GM19438 (cell line): ENCODE measurements at regions not wholly inside any gene's neighbourhood (a gene's known extent, or its start where the extent isn't known, plus 50 kb on each side); places are given as distances from the start of the nearest gene placed in this dataset.
A peak's percentile ranks its signal among the peaks of the same experiment; 100 is the strongest.
"Not testable (repeated sequence)": the region's sequence is repeated elsewhere in the genome, so short reads cannot be mapped to it uniquely, and the experiment has no call there.

ENCODE experiments used
- ATAC-seq: cut with Tn5 transposase; IDR thresholded peaks from one replicate; pipeline ENCODE4 v1.9.1; 2021; ENCODE audit warnings: low read depth; ENCODE audit not compliant: unreplicated experiment

DNA sequence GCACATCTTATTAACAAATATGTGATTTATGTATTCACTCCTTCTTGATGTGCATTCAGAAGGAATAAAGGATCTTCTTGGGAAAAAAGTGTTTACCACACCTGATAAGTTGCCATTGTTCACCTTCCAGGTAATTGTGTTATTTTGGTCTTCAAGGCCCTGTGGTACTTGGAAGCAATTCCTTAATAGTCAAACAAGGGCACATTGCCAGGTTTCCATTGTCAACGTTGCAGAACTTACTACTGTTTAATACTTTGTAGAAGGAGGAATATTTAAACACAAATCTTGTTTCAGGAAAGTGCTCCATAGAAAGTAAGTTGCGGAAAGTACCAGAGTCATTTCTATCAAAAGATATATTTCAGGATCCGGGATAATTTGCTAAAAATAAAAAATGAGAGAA lies 129.5 kb upstream of the SGK1 start:
- no peak for ATAC-seq

DNA sequence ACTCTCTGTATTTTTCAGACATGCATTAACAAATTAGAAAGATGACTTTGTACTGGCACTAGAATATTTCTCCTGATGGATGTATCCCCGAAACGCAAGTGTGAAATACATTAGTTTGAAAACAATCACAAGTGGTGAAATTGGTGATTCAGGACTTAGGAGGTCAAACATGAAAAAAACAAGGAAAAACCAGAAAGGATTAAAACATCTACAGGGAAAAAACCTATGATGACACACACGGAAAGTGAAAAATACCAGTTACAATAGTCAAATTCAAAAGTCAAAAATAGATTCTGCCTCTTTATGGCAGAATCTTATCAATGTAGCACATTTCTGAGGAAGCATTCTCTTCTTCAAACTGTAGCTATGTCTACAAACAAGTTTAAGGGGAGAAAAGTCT lies 129.0 kb upstream of the SGK1 start:
- no peak for ATAC-seq

DNA sequence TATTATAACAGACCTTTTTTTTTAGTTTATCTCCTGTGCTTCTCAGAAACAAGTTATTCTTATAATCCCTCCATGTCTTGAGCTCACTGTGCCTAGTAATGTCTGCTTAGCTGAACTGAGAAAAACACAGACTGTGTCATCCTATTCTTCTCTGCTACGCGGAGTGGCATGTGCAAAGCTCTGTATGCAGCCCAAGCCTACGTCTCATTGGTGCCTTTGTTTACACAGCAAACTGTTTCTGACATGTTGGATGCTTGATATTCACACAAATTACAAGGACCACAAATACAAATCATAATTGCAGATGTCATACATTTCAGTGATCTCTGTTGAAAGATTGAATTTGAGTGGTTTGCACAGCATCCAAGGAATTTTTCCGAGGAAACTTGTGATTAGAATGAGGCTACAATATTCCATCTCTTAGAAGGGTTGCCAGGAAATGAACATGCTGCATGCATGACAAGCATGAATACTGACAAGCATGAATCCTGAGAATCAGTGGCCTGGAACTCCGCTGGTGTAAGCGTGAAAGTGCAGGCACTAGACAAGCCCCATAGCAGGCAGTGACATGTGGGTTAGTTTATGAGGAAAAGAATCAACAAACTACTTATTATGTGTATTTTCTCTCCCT lies 128.4 kb upstream of the SGK1 start:
- ATAC-seq: no peak

DNA sequence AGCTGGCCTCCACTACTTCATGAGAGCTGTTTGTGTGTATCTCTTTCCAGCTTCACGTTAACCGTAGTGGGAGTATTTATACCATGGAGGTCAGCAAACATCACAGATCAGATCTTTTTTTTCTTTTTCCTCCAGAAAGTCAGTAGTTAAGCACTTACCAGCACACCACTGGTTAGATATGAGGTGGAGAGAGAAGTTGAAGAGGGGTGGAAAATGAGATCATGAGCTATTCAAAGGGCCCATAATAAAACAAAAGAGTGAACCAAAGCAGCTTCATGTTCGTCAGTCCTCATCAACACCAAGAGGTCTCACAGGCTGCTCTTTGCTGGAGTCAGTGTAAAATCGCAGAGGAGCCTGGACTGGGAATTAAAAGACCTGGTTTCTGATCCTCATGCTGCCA lies 125.1 kb upstream of the SGK1 start:
- no peak for ATAC-seq

- ATAC-seq: no peak
Observed at GRCh38 chr6:134442073-134442472, 124.2 kb upstream of the SGK1 start.

GRCh38 chr6:134438837-134439236 lies 120.9 kb upstream of the SGK1 start:
- ATAC-seq: no peak

- no peak for ATAC-seq
Observed at GRCh38 chr6:134437376-134437775, 119.5 kb upstream of the SGK1 start.

GRCh38 chr6:134436950-134437349 lies 119.0 kb upstream of the SGK1 start:
- no peak for ATAC-seq

DNA sequence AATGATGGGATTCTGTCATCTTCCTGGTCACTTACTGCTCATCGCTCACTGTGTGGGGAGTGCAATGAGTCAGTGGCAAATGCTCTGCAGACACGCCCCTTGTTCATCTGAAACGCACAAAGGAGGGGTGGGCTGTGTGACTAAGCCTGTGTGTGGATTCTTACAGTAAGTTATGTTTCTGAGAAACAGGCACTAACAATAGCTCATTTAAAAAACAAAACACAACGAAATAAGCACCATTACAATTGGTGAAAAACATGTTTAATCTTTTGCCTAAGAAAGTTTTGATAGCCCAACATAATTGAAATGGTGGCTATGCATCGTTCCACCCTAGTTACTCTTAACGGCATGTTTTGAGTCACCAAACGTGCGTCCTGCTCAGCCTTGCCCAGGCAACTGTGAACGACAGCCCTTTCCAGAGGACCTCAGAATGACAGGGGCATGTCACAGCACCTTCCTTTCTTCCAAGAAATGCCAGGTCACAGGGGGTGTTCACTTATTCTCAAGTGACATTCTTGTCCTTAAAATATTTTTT lies 118.4 kb upstream of the SGK1 start:
- ATAC-seq: peak; percentile 90

DNA sequence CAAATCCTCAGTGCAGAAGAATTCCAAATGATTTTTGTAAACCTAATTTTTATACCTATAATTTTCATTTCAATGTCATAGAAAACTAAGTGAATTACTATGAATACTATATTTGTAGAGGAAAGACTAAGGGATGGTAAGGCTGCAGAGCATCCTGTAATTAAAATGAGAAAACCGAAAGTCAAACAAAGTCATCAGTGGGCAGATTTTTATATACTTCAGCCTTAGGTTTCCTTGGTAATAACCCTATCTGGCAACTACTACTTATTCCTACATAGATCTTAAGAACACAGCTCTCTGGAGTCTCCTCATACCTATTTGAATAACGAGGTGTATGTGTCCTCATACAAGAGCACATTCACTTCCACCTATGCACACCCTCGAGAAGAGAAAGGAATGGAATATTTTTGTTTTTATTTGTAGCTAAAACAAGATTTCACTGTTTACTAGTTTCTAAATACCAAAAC lies 117.9 kb upstream of the SGK1 start:
- ATAC-seq: peak; percentile 19

- ATAC-seq: no peak
Observed at GRCh38 chr6:134434019-134434942, 116.4 kb upstream of the SGK1 start.

DNA sequence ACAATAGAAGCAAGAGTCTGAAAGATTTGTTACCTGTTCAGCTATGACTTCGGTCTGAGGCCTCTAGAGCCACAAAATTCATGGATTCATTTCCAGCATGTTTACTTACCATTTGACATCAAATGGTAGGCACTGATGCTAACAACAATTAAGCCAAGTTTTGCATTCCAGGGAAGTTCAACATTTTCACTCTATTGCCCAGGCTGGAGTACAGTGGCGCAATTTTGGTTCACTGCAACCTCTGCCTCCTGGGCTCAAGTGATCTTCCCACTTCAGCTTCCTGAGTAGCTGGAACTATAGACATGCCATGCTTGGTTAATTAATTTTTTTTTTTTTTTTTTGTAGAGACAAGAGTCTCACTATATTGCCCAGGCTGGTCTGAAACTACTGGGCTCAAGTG lies 114.1 kb upstream of the SGK1 start:
- ATAC-seq: no peak

- ATAC-seq: no peak
Observed at GRCh38 chr6:134431421-134431859, 113.5 kb upstream of the SGK1 start.

GRCh38 chr6:134429861-134430380 lies 112.0 kb upstream of the SGK1 start:
- ATAC-seq: no peak

DNA sequence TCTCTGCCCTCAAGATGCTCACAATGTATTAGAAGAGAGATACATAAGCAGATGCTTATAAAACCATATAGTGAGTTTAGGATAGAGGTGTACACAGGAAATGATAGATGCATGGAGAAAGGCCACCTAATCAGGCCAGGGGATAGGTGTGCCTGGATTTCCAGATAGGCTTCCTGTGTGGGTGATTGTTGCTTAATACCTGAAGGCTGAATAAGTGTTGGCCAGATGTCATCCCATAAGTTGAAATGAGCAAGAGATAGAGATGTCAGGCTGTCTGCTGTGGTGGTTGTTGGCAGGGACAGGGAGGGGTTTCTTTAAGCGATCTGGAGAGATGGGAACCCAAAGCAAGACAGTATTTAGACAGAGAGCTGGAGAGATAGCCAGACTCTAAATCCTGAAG lies 109.8 kb upstream of the SGK1 start:
- ATAC-seq: no peak

DNA sequence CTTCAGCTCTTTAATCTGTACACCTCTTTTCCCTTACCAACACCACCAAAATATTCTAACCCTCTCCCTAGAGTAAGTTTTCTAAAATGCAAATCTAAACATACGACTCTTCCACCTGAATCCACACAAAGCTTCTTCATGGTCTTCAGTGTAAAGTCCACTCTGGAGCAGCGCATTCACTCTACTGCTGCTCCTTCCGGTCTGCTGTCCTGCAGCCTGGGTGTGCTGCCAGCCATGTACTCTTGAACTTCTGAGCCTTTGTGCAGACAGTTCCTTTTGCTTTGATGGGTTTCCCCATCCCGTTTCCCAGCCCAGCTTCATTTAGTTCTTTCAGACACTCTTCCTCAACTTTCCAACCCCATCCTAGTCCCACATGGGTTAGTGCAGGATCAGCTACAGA lies 108.7 kb upstream of the SGK1 start:
- ATAC-seq: no peak

DNA sequence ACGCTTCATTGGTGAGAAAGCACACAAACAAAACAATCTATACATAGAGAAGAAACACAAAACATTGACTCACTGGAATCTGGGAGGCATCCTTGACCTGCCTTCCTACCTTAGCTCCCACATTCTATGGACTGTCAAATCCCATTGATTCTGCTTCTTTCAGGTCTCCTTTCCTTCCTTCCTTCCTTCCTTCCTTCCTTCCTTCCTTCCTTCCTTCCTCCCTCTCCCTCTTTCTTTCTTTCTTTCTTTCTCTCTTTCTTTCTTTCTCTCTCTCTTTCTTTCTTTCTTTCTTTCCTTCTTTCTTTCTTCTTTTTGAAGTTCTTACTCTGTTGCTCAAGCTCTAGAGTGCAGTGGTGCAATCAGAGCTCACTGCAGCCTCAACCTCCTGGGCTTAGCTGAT lies 108.0 kb upstream of the SGK1 start:
- not testable (repeated sequence) for ATAC-seq

DNA sequence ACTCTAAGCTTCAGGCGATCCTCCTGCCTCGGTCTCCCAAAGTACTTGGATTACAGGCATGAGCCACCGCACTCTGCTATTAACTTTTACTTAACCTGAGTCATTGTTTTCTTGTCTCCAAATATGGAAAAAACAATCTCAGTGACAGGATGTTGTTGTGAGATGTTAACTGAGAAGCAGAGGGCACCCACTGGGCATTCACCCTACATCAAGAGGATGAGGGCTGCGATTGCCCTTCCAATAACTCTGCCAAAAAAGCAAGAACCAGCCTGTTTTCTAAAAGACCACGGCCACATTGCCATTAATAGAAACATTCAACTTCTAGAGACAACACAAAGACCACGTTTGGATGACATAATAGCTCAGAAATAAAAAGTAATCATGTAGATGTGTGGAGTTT lies 107.6 kb upstream of the SGK1 start:
- ATAC-seq: no peak

DNA sequence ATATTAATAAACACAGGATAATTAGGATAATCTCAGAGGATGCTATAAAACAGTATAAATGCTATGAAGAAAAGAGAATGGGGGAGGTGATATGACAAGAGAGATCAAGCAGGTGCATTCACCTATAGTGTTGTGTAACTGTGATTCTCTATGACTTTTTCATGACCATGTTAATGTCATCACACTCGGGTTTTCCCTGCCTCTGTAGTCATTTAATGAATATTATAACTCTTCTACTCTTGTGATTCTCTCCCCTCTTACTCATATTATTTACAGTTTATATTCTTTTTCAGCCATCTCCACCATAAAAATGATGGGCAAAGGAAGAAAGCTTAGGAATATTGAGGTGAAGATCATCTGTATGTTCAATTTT lies 106.9 kb upstream of the SGK1 start:
- no peak for ATAC-seq

GRCh38 chr6:134424165-134424797 lies 106.4 kb upstream of the SGK1 start:
- no peak for ATAC-seq
